ENCODE measurements at regions not wholly inside any gene's neighbourhood (a gene's known extent, or its start where the extent isn't known, plus 50 kb on each side); places are given as distances from the start of the nearest gene placed in this dataset.

GRCh38 chr20:24875078-24875477 lies 74.0 kb upstream of the CST7 start:
- no peak for DNase-seq

- no peak for DNase-seq
Measured at GRCh38 chr20:24877652-24878051, 71.4 kb upstream of the CST7 start.

- DNase-seq, result no peak
Measured at GRCh38 chr20:24878657-24879056, 70.4 kb upstream of the CST7 start.

DNA sequence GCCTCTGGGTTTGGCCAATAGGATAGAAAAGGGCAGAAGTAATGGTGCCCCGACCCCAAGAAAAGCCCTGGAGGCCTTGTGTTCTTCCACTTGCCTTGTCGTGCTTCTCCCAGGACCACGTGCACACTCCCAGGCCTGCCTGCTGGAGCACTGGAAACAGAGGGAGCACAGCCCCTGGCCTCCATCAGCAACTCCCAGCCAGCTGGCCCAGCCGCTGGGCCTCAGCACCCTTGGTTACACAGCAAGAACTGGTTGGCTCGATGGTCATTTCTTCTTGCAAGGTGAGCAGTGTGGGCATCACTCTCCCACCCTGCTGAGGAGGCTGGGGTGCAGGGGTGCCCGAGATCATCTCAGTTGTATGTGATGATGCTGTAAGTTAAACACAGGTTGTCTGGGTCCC lies 69.2 kb upstream of the CST7 start:
- no peak for DNase-seq

- DNase-seq, result no peak
Measured at GRCh38 chr20:24880356-24880755, 68.7 kb upstream of the CST7 start.

DNA sequence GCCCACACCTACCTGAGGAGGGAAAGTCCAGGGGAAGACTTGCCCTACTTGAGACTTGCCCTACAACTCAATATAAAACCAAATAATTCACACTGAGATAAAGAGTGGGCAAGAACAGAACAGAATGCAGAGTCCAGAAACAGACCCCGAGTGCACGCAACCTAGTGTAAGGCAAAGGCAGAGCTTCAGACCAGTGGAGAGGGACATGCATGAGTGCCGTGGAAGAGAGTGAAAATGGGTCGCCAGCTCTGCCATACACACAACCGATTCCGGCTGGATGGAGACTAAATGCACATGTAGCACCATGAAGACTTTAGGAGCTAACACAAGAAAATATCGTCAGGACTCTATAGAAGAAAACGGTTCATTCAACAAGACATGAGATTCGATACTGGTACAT lies 58.8 kb upstream of the CST7 start:
- DNase-seq, result no peak

DNA sequence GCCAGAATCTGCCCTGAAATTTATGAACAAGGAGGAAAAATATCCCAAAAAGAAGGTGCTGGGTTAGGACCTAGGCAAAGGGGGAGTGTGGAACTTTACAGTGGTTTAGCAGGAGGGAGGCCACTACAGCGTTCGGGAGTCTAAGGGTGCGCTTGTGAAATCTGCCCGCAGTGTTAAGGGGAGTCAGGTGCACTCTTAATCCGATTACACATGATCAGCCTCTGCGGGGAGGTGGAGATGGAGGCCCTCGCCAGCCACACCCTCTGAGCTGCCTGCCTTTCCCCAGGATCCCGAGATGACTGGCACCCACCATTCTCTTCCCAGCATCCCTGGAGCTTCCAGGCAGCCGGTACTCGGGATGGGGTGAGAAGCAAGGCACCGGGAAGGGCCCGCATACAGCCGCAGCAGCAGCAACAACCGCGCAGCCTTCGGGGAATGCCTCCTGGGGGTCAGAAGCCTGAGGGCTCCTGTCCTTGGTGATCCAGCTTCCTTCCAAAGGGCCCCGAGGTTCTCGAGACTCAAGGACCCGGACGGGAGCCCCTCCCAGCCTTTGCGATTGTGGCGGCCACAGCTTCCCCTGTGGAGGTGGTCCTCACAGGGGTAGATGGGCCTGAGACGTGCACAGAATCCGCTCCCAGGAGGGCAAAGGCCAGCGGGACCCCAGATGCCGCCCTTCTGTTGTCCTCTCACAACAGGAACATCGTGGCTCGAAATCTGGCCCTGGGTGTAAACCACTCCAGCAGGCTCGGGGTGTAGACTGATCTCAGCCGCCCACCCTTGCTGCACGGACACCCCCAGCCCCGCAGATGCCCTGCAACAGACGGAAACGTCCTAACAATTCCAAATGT lies 57.3 kb upstream of the CST7 start:
- DNase-seq, result no peak

GRCh38 chr20:24892522-24892921 lies 56.5 kb upstream of the CST7 start:
- DNase-seq, result no peak

GRCh38 chr20:24892931-24893330 lies 56.1 kb upstream of the CST7 start:
- no peak for DNase-seq

GRCh38 chr20:24894488-24894887 lies 54.6 kb upstream of the CST7 start:
- DNase-seq, result no peak

- no peak for DNase-seq
Measured at GRCh38 chr20:24894967-24895366, 54.1 kb upstream of the CST7 start.

DNA sequence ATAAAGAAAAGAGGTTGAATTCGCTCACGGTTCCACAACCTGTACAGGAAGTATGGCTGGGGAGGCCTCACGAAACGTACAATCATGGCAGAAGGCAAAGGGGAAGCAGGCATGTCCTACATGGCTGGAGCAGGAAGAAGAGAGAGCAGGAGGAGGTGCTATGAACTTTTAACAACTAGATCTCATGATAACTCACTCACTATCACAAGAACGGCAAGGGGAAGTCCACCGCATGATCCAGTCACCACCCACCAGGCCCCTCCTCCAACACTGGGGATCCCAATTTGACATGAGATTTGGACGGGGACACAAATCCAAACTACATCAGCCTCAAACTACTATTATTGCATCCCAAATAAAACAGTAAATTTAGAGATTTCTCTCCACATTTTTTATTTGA lies 53.6 kb upstream of the CST7 start:
- no peak for DNase-seq

DNA sequence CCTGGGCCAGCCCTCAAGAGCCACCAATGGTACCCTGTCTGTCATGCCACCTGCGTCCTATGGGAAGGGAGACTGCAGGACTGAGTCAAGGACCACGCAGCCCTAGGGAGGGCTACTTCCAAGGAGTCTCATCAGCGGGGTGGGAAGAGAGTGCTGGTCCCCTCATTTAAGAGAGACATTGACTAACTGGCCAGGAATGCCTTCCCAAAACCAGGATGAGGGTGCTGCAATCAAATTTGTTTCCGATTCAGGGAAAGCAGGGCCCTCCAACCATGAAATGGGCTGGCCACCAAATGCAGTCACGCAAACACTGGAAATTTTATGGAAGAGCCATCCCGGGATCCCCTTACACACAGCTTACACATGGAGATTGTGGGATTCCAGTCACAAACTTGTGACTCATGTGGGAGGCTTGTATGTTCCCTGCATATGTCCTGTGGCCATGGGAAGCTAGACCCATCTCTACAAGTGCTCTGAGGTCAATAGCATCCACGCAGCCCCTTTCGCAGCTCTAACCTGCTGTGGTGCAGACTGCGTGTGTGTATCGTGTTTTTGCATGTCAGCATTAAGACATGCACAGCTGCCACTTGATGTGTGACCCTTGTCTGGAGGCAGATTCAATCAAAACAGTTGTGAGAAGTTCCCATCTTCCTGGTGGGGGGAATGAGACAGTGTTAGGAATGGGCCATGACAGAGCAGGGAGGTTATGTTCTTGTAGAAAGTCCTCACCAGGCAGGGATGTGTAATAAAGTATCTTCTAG lies 53.0 kb upstream of the CST7 start:
- no peak for DNase-seq

- DNase-seq, result no peak
Measured at GRCh38 chr20:24896984-24897383, 52.1 kb upstream of the CST7 start.

DNA sequence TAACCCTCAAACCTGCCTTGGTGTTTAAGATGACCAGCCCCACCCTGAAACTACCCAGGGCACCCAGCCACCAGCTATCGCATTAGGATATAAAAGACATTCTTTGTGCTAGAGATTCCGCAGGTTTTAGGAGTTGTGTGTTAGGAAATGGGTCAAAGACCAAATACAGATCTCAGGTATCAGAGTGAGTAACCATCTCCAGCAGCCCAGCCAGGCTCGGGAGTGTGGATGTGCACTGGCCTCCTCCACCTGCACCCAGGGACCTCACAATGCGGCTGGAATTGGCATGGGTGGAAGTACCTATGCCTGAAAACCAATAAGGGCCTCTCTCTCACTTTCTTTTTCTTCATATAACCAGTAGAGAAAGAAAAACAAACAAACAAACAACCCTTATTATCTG lies 51.1 kb upstream of the CST7 start:
- no peak for DNase-seq

DNA sequence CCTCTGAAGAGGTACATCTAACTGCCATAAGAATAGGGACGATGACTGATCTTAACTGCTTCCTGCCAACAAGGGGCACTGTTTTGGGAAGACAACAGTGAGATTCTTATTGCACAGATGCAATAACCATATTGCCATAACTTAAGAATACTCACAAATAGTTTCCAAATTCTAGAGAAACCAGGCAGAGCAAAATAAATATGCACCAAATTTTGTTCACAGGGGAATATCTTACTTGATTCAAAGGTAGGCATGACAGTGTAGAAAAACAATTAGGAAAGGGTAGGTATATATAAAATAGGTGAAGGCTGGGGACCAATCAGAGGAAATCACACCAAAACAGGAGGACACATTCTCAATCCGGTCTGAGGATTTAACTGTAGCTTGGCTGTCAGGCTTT lies 49.9 kb upstream of the CST7 start:
- no peak for DNase-seq

Measured in fibroblast of upper back skin (primary cell).